Pons (tissue), 1 donor: ENCODE measurements at regions not wholly inside any gene's neighbourhood (a gene's known extent, or its start where the extent isn't known, plus 50 kb on each side); places are given as distances from the start of the nearest gene placed in this dataset.
"Not testable (repeated sequence)": the region's sequence is repeated elsewhere in the genome, so short reads cannot be mapped to it uniquely, and the experiment has no call there.

Source experiments
- DNase-seq: peaks from one replicate; pipeline ENCODE4 v3.0.0-alpha.2; 2016; ENCODE audit warnings: low spot score

DNA sequence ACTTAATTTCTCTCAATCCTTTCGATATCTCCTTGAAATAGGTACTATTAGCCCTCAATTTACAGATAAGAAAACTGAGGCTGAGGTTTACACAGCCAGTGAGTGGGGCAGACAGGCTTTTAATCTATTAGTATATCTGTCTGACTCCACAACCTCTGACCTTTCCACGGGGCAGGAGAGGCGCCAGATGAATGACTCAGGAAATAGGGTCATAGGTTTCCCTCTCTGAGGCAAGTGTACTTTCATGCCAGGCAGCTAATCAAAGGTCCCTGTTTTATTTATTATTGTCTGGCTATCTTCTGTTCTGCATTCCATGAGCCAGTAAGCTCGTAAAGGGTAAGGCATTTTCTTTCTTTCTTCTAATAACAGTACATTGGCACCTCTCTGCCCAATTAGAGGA, 79.6 kb upstream of the KLF4 start:
- no peak for DNase-seq

DNA sequence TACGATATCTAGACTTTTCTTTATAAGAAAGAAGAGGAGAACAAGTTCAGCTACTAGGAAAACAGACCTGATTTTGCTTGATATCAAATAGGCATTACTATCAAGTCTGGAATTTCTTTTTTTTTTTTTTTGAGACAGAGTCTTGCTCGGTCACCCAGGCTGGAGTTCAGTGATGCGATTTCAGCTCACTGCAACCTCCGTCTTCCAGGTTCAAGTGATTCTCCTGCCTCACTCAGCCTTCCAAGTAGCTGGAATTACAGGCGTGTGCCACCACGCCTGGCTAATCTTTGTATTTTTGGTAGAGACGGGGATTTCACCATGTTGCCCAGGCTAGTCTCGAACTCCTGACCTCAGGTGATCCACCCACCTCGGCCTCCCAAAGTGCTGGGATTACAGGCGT, 78.8 kb upstream of the KLF4 start:
- not testable (repeated sequence) for DNase-seq

DNA sequence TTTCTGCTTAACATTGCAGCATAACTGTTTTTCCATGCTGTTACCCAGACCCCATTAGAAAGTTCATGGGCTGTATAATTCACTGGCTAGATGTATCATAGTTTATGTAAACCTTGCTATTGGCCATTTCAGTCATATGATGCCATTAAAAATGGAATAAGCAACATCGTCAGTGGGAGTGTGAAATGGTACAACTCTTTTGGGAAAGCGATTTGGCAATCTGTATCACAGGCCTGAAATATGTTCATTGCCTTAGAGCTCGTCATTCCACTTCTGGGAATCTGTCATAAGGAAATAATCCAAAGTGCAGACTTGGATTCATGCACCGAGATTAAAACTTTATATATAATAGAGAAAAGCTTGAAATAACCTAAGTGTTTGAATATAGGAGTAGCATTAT, 77.9 kb upstream of the KLF4 start:
- no peak for DNase-seq

DNA sequence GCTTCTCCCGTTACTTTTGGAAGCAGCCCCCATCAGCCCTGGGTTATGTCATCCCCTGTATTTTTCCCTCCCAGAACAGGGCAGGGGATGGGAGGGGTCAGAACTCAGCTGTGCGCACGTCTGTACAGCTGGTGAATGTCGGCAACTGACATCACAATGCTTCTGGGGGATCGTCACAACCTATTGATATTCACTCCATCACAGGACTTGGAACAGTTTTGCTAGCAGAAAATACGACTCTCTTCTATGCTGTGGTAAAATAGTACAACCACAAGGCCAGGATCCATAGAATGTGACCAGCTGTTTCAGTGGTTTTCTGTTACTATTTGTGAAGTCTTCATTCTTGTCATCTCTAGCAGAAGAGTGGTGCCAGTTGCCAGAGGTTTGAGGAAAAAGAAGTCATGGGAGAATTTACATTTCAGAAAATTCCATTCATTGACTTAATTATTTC, 77.1 kb upstream of the KLF4 start:
- no peak for DNase-seq

DNA sequence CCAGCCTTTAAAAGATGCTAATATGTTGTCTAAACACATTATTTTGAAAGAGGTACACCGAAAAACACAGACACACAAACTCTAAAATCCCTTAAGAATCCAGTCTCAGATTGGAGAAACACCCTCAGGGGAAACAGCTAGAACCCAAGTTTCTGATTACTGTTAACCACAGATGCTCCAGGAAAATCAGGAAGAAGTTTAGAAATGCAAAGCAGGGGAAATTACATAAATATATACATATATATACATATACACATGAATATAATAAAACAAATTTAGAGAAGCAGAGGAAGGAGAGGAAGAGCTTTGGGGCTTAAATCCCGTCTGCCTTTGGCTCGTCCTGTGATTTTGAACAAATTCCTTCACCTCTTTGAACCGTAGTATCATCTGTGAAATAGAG, 73.2 kb upstream of the KLF4 start:
- no peak for DNase-seq

DNA sequence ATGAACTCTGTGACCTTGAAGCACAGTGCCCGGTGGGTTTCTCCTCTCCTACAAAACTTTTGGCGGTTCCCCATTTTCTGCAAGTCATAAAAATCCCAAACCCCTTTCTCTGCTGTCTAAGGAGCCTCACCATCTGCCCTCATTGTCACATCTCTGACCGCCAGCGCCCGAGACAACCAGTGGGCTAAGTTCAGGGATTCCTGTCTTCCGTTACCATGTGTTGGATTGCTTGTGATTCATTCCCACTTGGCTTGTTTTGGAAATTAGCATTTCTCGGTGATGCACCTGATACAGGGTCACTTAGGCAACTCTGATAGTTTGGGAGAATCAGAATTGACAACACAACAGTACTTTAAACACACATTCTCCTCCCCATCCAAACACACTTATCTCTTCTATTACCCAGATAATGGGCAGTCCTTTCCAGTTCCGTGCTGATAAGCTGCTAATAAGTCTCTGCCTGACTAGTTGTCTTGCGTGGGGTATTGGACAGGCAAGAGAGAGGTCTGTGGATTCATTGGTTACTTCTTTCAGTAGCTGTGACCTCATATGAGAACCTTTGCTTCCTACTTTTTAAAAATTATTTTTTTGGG, 70.0 kb upstream of the KLF4 start:
- DNase-seq, result no peak

DNA sequence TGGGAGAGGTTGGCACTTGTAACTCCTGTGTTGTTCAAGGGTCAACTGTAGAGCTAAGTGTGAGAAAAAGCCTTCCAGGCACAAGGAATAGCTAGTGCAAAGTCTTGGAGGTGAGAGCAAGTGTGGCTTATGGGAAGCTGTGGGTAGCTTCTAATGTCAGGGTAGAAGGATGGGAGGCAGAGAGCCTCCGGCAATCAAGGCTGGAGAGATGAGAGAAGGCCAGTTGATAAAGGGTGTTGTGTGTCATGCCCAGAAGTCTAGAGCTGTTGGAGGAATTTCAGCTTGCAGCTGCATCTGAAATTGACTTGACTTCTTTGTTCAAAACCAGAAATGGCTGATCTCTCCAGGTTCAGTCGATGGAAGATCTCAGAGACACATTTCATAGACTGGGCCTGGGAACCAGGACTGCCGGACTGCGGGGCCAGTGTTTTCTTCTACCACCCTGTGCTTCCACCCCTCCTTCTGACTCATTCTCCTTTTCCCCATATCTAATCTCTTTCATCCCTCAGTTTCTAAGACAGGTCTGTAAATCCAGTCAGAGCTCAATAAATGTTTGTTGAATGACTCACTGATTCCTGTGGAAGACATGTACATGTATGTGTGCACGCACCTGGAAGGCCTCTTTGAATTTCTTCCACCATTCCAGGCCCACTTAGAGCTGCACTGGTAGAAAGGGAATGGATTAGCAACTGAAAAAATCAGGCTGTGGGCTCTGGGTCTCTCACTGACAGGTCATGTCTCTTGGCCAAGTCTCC, 67.8 kb upstream of the KLF4 start:
- DNase-seq, result peak; percentile 8

DNA sequence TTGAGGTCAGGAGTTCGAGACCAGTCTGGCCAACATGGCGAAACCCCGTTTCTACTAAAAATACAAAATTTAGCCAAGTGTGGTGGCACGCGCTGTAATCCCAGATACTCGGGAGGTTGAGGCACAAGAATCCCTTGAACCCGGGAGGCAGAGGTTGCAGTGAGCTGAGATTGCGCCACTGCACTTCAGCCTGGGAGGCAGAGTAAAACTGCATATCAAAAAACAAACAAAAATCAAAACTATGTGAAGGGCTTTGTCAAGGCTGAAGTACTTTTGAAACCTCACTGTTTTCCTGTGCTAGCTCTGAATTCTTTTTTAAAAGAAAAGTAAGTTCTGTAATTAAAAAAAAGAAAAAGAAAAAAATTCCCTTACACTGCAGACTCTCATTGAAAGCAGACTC, 65.1 kb upstream of the KLF4 start:
- DNase-seq, result no peak

DNA sequence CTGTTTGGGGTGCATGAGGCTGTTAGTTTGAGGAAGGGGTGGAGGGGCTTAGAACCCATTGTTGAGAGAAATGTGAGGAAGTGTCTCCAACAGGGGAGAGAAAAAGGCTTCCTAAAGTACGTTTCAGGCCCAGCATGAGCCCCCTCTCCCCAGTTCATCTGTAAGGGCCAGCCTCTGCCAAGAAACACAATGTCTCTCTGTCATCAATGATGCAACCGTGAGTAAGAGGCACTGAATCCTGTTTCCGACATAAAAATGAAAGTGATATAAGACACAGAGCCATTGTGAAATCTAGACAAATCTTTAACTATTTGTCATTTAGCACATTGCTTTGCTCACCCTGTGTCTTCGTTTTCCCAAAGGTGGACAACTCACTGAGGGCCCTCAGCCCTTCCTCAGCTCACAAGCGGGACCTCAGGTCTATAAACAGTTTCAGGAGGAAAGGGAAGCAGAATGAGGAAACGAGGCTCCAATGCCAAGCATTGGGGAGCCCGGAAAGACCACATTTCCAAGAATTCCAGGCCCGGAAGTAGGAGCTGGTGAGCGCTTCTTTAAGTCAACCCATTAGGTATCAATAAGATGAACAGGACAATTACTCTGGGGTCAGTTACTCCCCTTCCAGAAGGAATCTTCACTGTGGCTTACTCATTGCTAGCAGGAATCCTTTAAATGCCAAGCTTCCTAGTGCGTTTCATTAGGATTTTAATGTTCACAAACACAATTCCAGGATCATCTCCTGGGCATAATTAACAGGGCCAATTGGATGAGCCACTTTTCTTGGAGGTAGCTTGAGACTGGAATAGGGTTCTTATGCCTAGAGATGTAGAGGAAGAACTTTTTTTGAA, 59.0 kb upstream of the KLF4 start:
- DNase-seq, result peak; percentile 41

DNA sequence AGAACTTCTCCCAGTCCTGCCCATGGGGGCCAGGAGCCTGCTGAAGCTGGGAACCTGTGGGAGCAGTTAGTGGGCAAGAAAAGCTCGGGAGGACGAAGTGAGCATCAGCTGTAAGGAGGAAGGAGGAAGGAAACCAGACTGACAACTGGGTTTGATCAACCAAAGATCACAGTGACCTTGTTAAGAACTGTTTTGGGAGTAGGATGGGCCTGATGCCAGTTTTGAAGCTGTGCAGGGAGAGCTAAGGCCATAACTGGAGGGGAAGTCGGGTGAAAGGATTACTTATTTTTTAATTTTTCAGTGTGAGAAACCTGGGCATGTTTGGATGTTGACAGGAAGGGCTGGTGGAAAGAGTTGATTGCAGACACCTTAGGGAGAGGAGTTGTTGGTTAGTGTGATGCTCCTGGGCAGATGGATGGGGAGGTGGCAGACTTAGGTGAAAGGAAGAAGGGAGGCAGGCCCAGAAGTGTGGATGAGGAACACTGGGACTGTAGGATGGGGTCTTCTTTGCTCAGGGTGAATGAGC, 58.3 kb upstream of the KLF4 start:
- no peak for DNase-seq

DNA sequence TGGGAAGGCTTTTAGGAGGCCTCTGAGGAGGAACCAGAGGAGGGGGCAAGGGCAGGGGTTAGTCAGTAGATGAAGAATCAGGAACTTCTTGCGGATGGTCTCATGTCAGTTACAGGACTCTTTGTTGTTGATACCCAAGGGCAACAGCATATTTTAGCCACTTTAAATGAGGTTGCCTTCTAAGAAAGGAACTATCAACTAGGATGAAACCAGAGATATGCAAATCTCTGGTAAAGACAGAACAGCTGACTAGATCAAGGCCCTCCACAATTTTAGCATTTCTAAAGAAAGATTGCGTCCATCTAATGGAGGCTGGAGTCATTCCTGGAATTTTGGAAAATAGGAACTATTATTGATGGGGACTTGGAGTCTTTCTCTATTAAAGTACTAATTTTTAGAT, 57.7 kb upstream of the KLF4 start:
- DNase-seq, result no peak

DNA sequence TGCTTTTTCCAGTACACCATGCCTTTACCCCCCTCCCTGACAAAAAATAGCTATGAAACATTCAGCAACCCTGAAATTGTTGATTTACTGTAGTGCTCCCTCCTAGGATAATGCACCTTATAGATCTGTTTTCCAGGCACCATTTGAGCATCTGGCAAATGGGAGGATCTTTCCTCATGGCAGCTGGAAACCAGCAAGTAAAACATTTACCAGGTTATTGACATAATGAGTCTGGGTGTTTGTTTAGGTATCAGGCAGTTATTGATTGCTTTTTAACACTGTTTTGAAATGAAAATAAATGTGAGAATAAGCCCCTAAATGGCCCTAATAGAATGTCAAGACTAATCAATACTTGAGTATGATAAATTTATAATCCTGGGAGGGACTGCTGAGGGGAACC, 57.3 kb upstream of the KLF4 start:
- no peak for DNase-seq

DNA sequence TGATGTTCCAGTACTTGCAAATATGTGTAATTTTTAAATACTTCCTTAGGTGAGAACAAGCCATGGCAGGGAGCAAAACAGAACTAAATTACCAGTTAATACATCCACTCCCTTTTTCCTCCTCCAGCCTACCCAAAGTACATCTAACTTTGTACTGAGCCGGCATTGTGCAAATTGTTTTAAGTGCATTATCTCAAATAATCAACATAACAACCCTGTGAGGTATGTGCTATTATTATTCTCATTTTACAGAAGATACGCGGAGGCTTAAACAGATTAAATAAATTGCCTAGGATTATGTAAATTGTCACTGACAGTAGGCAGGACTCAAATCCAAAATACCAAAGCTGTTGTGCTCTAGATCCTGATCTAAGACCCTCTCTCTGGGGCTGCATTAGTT, 55.5 kb upstream of the KLF4 start:
- no peak for DNase-seq

DNA sequence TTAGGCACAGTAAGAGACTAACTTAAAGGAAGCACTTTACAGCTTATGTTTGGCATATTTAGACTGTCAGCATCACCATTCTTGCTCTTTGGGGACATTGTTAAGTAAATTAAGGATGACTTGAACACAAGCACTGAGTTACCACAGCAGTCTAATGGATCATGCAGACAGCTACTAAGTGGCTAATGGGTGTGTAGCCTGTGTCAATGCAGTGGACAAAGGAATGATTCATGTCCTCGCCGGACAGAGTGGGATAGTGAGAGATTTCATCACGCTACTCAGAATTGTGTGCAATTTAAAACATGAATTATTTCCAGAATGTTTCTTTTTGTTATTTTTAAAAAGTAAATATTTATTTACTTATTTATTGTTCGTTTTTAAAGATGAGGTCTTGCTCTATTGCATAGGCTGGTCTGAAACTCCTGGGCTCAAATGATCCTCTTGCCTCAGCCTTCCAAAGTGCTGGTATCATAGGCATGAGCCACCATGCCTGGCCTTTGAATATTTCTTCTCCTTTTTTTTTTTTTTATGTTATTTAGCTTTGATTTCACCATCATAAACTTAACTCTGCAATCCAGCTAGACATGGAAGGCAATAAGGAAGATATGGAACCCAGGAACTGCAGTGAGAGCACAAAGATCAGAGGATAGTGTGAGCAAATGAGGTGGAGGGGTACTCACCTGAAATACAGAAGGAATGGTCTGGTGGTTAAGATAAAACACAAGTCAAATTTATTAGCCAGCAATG, 53.0 kb upstream of the KLF4 start:
- no peak for DNase-seq

DNA sequence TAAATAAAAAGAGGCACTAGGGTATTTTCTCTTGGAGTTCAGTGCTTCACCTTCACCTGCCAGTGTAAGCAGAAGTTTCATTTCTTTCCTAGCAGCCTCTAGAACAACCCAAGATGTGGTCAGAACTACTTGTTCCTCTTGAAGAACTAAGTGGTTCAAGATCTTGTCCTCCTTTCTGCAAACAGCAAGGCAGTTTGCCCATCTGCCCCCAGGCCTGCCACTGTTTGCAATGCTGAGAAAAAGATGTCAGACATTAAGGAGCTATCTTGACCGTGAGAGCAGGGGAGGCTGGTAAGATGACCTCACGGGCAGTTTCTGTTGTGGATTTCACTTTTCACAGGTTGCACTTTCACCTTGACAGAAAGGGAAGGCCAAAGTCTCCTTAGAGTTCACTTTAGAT, 52.0 kb upstream of the KLF4 start:
- DNase-seq, result no peak

DNA sequence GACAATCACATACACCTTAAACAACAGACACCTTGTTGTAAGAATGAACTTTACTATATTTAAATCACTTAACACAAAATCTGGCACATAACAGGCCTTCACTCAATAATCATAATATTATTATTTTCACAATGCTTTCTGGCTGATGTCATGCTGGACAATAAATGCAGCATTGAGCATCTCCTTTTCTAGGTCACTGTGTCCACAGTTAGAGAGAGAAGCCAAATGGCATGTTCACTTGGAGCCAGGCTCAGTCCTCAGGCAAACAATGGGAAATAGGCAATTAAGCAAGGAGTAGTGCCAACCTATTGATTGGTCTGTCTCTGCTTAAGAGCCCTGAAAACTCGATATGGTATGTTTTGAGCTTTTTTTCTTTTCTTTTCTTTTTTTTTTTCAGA, 50.6 kb upstream of the KLF4 start:
- DNase-seq, result no peak

DNA sequence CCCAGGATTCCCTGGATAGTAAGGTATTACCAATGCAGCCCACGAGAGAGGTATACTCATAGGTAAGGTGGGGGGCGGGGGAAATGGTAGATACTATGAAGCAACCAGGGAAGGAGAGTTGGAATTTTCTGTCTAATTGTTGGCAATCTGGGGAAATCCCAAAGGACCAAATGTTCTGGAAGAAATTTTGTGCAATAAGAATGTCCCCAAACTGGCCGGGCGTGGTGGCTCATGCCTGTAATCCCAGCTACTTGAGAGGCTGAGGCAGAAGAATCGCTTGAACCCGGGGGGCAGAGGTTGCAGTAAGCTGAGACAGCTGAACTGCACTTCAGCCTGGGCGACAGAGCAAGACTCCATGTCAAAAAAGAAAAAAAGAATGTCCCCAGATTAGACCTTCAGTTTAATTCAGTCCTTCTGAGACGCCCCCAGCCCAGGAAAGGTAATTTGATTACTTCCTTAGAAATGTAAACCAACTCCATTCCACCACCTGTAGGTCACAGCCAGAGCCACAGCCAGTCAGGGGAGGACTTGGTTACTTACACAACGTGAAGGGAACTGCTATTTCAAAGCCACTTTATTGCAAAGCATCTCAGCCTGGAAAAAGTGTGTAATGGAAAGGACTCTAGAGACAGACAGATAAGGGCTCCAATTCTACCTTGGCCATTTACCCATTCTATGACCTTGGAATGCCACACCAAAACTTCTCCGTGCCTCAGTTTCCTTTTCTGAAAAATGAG, 50.0 kb upstream of the KLF4 start:
- DNase-seq, result no peak
